ENCODE measurements at regions not wholly inside any gene's neighbourhood (a gene's known extent, or its start where the extent isn't known, plus 50 kb on each side); places are given as distances from the start of the nearest gene placed in this dataset.
"Not testable (repeated sequence)": the region's sequence is repeated elsewhere in the genome, so short reads cannot be mapped to it uniquely, and the experiment has no call there.

GRCh38 chr1:82152356-82153271 is 351.9 kb downstream of the ADGRL2 start:
- DNase-seq = no peak

GRCh38 chr1:82145656-82146055 is 344.9 kb downstream of the ADGRL2 start:
- DNase-seq = no peak

- no peak for DNase-seq
Measured at GRCh38 chr1:82143108-82143833, 342.5 kb downstream of the ADGRL2 start.

- no peak for DNase-seq
Measured at GRCh38 chr1:82141390-82141789, 340.7 kb downstream of the ADGRL2 start.

GRCh38 chr1:82139751-82140468 is 339.2 kb downstream of the ADGRL2 start:
- no peak for DNase-seq

- DNase-seq = not testable (repeated sequence)
Measured at GRCh38 chr1:82136351-82136750, 335.6 kb downstream of the ADGRL2 start.

- no peak for DNase-seq
Measured at GRCh38 chr1:82125866-82126265, 325.1 kb downstream of the ADGRL2 start.

GRCh38 chr1:82125119-82125518 is 324.4 kb downstream of the ADGRL2 start:
- DNase-seq = peak; percentile 32

- no peak for DNase-seq
Measured at GRCh38 chr1:82121421-82121820, 320.7 kb downstream of the ADGRL2 start.

- no peak for DNase-seq
Measured at GRCh38 chr1:82116105-82116504, 315.4 kb downstream of the ADGRL2 start.

GRCh38 chr1:82114887-82115286 is 314.2 kb downstream of the ADGRL2 start:
- DNase-seq = no peak

GRCh38 chr1:82110366-82111254 is 309.9 kb downstream of the ADGRL2 start:
- DNase-seq = no peak

GRCh38 chr1:82108843-82109242 is 308.1 kb downstream of the ADGRL2 start:
- DNase-seq = no peak

GRCh38 chr1:82106672-82107071 is 305.9 kb downstream of the ADGRL2 start:
- no peak for DNase-seq

GRCh38 chr1:82099170-82099569 is 298.4 kb downstream of the ADGRL2 start:
- no peak for DNase-seq

GRCh38 chr1:82094136-82094535 is 293.4 kb downstream of the ADGRL2 start:
- DNase-seq = no peak

- DNase-seq = no peak
Measured at GRCh38 chr1:82091729-82092128, 291.0 kb downstream of the ADGRL2 start.

GRCh38 chr1:82091265-82091664 is 290.5 kb downstream of the ADGRL2 start:
- no peak for DNase-seq

GRCh38 chr1:82090104-82090503 is 289.4 kb downstream of the ADGRL2 start:
- no peak for DNase-seq

GRCh38 chr1:82086739-82087138 is 286.0 kb downstream of the ADGRL2 start:
- DNase-seq = no peak

- no peak for DNase-seq
Measured at GRCh38 chr1:82079607-82080006, 278.9 kb downstream of the ADGRL2 start.

GRCh38 chr1:82073659-82074058 is 272.9 kb downstream of the ADGRL2 start:
- DNase-seq = no peak
